RPMI7951 (cell line): ENCODE measurements at regions not wholly inside any gene's neighbourhood (a gene's known extent, or its start where the extent isn't known, plus 50 kb on each side); places are given as distances from the start of the nearest gene placed in this dataset.
A peak's percentile ranks its signal among the peaks of the same experiment; 100 is the strongest.

Source experiments
- DNase-seq: peaks from one replicate; pipeline ENCODE4 v3.0.0-alpha.2; 2012; ENCODE audit warnings: low read depth

GRCh38 chr13:40384976-40385857 lies 281.2 kb downstream of the FOXO1 start:
- DNase-seq = no peak

DNA sequence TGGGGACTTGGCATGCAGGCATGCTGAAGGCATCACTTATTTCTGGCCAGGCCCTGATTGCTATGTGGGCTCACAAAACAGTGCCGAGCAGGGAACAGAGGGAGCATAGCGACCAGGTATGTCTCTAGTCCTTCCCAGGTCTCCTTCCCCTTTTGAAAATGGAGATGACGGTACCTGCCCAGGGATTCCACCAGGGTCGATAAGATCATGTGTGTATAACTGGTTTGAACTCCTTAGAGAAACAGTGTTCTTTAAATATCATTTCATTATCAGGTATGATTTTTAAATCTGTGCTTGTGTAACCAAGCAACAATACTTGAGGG lies 280.6 kb downstream of the FOXO1 start:
- DNase-seq = no peak

- no peak for DNase-seq
Observed at GRCh38 chr13:40386586-40386985, 279.9 kb downstream of the FOXO1 start.

DNA sequence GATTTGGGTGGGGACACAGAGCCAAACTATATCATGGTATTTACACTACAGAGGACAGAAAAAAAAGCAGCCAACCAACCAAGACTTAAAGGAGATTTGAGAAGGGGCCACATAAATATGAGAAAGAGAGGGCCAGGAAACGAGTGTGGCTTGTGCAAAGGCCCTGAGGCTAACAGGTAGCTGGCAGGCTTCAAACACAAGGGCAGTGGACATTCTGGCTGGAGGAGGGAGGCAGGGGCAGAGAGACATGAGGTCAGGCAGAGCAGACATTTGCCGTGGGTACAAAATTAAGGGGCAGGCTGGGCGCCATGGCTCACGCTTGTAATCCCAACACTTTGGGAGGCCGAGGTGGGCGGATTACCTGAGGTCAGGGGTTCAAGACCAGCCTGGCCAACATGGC lies 278.7 kb downstream of the FOXO1 start:
- DNase-seq = no peak

GRCh38 chr13:40388617-40389016 lies 277.8 kb downstream of the FOXO1 start:
- peak; percentile 80 for DNase-seq

GRCh38 chr13:40389081-40389641 lies 277.3 kb downstream of the FOXO1 start:
- DNase-seq = no peak

GRCh38 chr13:40390401-40390916 lies 276.0 kb downstream of the FOXO1 start:
- DNase-seq = no peak

GRCh38 chr13:40391788-40392187 lies 274.7 kb downstream of the FOXO1 start:
- DNase-seq = no peak

DNA sequence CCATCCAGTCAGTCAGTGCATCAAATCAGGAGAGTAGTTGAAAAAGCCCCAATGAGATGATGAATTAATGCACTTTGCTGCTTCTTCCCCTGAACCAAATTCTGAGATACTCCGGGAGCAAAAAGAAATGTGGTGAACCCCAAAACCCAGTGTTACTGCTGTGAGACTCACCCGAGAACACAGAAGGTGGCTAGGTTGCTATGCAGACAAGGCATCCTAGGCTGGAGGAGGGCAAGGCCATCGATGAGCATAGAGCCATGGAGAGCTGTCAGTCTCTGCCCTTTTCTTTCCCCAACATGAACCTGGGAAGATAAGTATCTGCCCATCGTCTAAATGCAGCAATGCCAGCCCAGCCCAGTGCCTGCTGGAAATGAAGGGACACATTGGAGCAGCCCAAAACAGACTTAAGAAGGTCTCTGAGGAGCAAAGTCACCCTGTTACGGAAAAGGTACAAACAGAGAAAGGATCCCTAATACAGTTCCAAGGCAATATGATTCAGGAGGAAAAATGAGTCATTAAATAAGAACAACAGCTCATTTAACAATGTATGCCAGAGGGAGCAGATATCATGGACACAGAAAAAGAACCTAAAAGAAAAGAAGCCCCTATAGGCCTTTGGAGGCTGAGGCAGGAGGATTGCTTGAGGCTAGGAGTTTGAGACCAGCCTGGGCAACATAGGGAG lies 272.0 kb downstream of the FOXO1 start:
- peak; percentile 17 for DNase-seq

GRCh38 chr13:40398065-40398464 lies 268.4 kb downstream of the FOXO1 start:
- no peak for DNase-seq

DNA sequence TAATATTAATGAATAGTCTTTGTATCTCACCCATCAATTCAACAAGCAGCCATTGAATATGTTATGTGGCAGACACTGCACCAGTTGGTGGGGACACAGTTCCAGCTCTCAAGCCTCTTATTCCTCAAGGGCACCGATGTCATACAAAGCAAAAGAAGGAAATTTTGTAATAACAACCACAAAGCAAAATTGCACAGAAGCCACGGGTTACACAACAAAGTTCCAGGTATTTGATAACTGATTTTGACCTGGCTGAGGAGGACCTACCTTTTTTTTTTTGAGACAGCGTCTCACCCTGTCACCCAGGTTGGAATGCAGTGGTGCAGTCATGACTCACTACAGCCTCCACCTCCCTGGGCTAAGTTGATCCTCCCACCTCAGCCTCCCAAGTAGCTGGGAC lies 266.7 kb downstream of the FOXO1 start:
- DNase-seq = no peak

DNA sequence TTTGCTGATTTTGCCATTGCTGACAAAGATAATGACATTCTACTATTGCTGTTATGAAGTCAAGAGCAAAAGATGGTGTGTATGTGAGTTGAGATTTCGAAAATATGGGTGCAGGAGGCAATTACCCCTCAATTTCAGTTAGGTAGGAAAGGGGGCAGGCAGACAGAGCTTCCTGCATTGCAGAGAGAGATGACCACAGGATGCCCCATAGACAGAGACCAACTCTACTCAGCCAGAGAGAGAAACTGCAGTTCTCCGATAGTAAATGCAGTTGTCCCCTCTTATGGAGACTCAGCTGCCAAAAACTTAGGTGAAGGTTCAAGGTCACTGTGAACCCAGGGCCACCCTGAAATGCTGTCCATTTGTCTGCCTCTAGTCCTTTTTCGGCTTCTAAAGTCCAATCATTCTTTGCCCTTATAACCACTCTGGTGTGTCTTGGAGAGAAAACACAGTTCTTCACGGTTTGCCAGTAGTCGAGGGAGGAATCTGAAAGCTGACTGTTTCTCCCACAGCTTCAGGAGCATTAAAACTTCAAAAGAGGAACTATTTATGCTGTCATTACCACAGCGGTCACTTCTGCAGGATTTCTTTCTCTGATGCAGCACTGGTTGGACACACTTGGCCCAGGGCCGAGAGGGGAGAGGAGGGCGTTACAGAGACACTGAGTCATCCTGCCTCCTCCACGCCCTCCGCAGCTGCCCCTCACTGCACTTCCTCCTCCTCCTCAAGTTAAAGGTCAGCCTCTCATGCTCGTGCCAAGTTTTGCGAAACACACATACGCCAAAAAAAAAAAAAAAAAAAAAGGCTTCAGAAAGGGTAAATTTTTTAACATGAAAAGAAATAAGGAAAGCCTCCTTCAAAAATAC lies 264.3 kb downstream of the FOXO1 start:
- DNase-seq = peak; percentile 98

DNA sequence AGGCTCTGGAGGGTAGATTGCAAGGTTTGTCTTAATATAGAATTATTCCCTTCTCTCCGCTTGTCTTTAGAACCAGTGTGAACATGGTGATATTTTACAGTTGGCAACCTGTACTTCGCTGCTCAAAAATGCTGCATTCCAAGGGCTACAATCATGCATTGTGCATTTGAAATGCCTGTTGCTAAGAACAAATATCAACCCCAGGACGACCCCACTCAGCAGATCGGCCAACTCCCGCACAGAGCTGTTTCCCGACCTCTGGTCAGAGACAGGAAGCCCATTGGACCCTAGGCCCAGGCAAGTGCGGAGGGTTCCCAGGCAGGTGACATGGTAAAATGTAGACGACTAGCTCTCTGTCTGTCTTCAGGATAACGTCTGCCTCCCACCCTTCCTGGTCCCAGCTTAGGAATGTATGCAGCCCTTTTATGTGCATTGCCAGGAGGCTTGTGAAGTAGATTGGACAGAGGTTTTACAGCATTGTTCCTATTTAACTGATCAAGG lies 263.5 kb downstream of the FOXO1 start:
- peak; percentile 59 for DNase-seq

DNA sequence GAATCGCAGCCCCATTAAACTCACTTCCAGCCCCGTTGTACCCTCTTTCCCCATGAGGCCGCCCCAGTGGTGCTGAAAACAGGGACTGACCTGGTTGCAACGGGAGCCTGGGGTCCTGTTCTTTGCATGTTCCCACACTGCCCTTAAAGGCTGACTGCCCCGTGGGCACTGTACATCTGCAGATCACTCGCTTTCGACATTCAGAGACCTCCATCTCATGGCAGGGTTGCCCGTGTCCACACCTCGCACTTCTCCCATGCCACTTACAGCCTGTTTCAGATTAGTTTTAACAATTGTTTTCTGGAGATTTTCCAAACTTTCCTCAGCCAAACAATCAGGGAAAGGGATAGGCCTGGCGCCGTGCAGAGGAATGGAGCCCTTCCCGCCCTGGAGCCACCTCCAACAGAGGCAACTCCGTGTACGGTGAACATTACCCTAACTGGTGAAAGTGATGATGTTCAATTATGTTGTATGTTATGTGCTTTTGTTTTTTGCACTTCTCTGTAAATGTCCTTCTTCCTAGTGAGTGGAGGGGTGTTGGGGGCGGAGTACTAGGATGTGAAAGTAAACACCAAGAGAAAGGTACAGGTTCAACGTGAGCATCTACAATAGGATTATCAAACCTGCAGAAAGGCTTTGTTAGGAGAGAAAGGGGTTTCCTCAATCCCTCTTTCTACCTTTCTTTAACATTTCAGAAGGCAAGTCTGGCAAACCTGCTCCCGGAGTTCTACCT lies 262.8 kb downstream of the FOXO1 start:
- no peak for DNase-seq

- no peak for DNase-seq
Observed at GRCh38 chr13:40404407-40404806, 262.0 kb downstream of the FOXO1 start.

GRCh38 chr13:40404967-40405716 lies 261.3 kb downstream of the FOXO1 start:
- no peak for DNase-seq

DNA sequence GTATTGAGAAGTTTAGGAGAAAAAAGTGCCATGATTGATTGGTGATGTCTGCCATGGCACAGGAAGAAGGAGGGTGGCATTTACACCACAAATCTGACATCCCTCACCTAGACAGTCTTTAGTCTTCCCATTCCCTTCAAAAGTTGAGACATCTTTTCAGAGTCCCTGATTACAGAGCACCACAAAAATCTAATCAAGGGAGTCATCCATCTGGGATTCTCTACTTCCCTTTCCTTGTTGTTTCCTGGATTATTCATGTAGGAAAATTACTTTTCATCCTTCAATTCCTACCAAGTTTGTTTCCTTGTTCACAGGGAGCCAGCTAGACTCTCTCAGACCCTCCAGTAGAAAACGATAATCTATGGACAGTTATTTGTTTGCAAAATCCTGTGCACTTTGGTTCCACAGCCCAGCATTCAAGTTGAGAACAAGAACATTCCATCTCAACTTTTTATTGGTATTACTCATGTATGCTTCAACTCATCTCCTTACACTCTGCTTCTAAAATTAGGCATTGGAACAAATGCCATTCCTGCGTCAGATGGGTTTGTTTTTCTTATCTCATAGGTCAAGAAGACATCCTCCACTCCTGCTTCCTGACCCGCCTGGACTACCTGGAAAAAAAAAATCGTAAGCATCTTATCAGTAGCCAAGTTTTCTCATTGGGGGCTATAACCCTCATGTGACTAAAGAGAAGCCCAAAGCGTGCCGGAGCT lies 259.9 kb downstream of the FOXO1 start:
- peak; percentile 70 for DNase-seq

DNA sequence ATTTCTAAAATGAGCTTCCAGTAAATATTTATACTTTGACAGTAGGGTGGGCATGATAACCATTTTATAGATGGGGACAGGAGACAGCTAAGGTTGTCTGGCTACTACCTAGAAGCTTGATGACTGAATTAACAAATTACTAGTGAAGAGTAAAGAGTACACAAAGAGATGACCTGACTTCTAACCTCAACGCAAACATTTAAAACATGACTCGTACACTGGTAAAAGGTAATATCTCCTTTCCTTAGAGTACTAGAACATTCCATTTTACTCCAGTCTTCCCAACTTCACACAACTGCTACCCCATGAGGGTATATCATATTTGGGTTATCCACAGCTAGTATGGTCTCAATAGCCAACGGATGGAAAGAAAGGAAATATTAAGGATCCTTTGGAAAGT lies 258.9 kb downstream of the FOXO1 start:
- no peak for DNase-seq

- DNase-seq = peak; percentile 49
Observed at GRCh38 chr13:40408602-40409001, 257.8 kb downstream of the FOXO1 start.

DNA sequence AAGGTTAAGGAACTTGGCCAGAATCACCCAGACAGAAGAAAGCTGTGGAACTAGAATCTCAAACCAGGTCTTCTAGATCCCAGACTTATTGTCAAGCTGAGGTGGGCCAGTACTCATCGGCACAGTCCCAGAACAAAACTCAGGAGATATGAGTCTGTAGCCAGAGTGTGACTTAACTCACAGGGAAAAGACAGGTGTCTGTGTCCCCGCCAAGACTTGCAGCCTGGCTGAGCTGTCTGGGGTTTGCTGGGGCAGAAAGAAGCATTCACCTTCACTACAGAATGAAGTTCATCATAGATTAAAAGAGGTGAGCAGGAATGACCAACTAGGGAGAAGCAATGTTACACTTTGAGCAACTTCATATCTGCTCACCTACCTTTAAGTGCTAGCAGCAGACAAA lies 257.2 kb downstream of the FOXO1 start:
- no peak for DNase-seq
